ENCODE measurements at regions not wholly inside any gene's neighbourhood (a gene's known extent, or its start where the extent isn't known, plus 50 kb on each side); places are given as distances from the start of the nearest gene placed in this dataset.
"Not testable (repeated sequence)": the region's sequence is repeated elsewhere in the genome, so short reads cannot be mapped to it uniquely, and the experiment has no call there.

- DNase-seq (ENCODE audit: low spot score), result no peak
Observed at GRCh38 chrX:36650622-36651021, 357.5 kb upstream of the FAM47C start.

- DNase-seq (ENCODE audit: low spot score), result no peak
Observed at GRCh38 chrX:36683507-36683906, 324.7 kb upstream of the FAM47C start.

GRCh38 chrX:36684053-36684452 lies 324.1 kb upstream of the FAM47C start:
- no peak for DNase-seq (ENCODE audit: low spot score)

- DNase-seq (ENCODE audit: low spot score), result no peak
Observed at GRCh38 chrX:36721990-36722389, 286.2 kb upstream of the FAM47C start.

GRCh38 chrX:36753602-36754001 lies 254.6 kb upstream of the FAM47C start:
- no peak for DNase-seq (ENCODE audit: low spot score)

- DNase-seq (ENCODE audit: low spot score), result no peak
Observed at GRCh38 chrX:36787752-36788151, 220.4 kb upstream of the FAM47C start.

- no peak for DNase-seq (ENCODE audit: low spot score)
Observed at GRCh38 chrX:36803151-36803550, 205.0 kb upstream of the FAM47C start.

- DNase-seq (ENCODE audit: low spot score), result no peak
Observed at GRCh38 chrX:36804066-36804465, 204.1 kb upstream of the FAM47C start.

GRCh38 chrX:36844857-36845256 lies 163.3 kb upstream of the FAM47C start:
- DNase-seq (ENCODE audit: low spot score), result no peak

GRCh38 chrX:36847496-36847895 lies 160.7 kb upstream of the FAM47C start:
- no peak for DNase-seq (ENCODE audit: low spot score)

GRCh38 chrX:36849407-36849806 lies 158.8 kb upstream of the FAM47C start:
- no peak for DNase-seq (ENCODE audit: low spot score)

GRCh38 chrX:36856849-36857248 lies 151.3 kb upstream of the FAM47C start:
- no peak for DNase-seq (ENCODE audit: low spot score)

GRCh38 chrX:36859231-36859630 lies 148.9 kb upstream of the FAM47C start:
- no peak for DNase-seq (ENCODE audit: low spot score)

- no peak for DNase-seq (ENCODE audit: low spot score)
Observed at GRCh38 chrX:36861601-36862000, 146.6 kb upstream of the FAM47C start.

- DNase-seq (ENCODE audit: low spot score), result peak; percentile 29
Observed at GRCh38 chrX:36867143-36867542, 141.0 kb upstream of the FAM47C start.

- no peak for DNase-seq (ENCODE audit: low spot score)
Observed at GRCh38 chrX:36868592-36868991, 139.6 kb upstream of the FAM47C start.

- no peak for DNase-seq (ENCODE audit: low spot score)
Observed at GRCh38 chrX:36869457-36869856, 138.7 kb upstream of the FAM47C start.

GRCh38 chrX:36897690-36898089 lies 110.5 kb upstream of the FAM47C start:
- no peak for DNase-seq (ENCODE audit: low spot score)

GRCh38 chrX:36898301-36898700 lies 109.9 kb upstream of the FAM47C start:
- DNase-seq (ENCODE audit: low spot score), result peak; percentile 7

GRCh38 chrX:36904561-36904960 lies 103.6 kb upstream of the FAM47C start:
- not testable (repeated sequence) for DNase-seq (ENCODE audit: low spot score)

- DNase-seq (ENCODE audit: low spot score), result peak; percentile 13
Observed at GRCh38 chrX:36908801-36909675, 99.1 kb upstream of the FAM47C start.

GRCh38 chrX:36909676-36910030 lies 98.5 kb upstream of the FAM47C start:
- DNase-seq (ENCODE audit: low spot score), result no peak

GRCh38 chrX:36913551-36913950 lies 94.6 kb upstream of the FAM47C start:
- DNase-seq (ENCODE audit: low spot score), result peak; percentile 2

GRCh38 chrX:36916941-36917340 lies 91.2 kb upstream of the FAM47C start:
- DNase-seq (ENCODE audit: low spot score), result no peak

Measured in COLO829 (cell line).